KMS-11 (cell line): ENCODE measurements at regions not wholly inside any gene's neighbourhood (a gene's known extent, or its start where the extent isn't known, plus 50 kb on each side); places are given as distances from the start of the nearest gene placed in this dataset.

Source experiments
- H2AFZ ChIP-seq: fragments of 200-600 bp; sonication (generic); 2 replicates; pipeline ENCODE4 v1.6.1; 2016; ENCODE audit warnings: antibody characterized with exemption, mixed run types, low read depth
- H3K27ac ChIP-seq: fragments of 200-600 bp; sonication (generic); 2 replicates; pipeline ENCODE4 v1.6.1; 2016; ENCODE audit warnings: mild to moderate bottlenecking, mixed run types
- H3K27me3 ChIP-seq: fragments of 200-600 bp; sonication (generic); 2 replicates; pipeline ENCODE4 v1.6.1; 2017; ENCODE audit warnings: mild to moderate bottlenecking, low read depth, mixed run types, moderate library complexity; ENCODE audit not compliant: insufficient read depth
- H3K36me3 ChIP-seq: fragments of 200-600 bp; sonication (generic); 2 replicates; pipeline ENCODE4 v1.6.1; 2017; ENCODE audit warnings: mild to moderate bottlenecking, mixed run types; ENCODE audit not compliant: insufficient read depth
- H3K4me1 ChIP-seq: fragments of 200-600 bp; sonication (generic); 2 replicates; pipeline ENCODE4 v1.6.1; 2016; ENCODE audit warnings: mild to moderate bottlenecking, low read depth, mixed run types; ENCODE audit not compliant: poor library complexity, severe bottlenecking
- H3K4me2 ChIP-seq: fragments of 200-600 bp; sonication (generic); 2 replicates; pipeline ENCODE4 v1.7.0; 2016; ENCODE audit warnings: mild to moderate bottlenecking, mixed run types
- H3K4me3 ChIP-seq: fragments of 200-600 bp; sonication (generic); IDR thresholded peaks from 2 replicates; pipeline ENCODE4 v1.6.1; 2017; ENCODE audit warnings: low read depth, low read length, mixed read lengths; ENCODE audit not compliant: insufficient read depth
- H3K79me2 ChIP-seq: fragments of 200-600 bp; sonication (generic); 2 replicates; pipeline ENCODE4 v1.6.1; 2016; ENCODE audit warnings: low read depth, mixed run types; ENCODE audit not compliant: insufficient read depth
- H3K9ac ChIP-seq: fragments of 200-600 bp; sonication (generic); 2 replicates; pipeline ENCODE4 v1.6.1; 2016; ENCODE audit warnings: mild to moderate bottlenecking, mixed run types
- H4K20me1 ChIP-seq: fragments of 200-600 bp; sonication (generic); 2 replicates; pipeline ENCODE4 v1.6.1; 2016; ENCODE audit warnings: mild to moderate bottlenecking, mixed run types; ENCODE audit not compliant: insufficient read depth
- CTCF ChIP-seq: fragments of 200-600 bp; sonication (generic); conservative IDR thresholded peaks from 2 replicates; pipeline ENCODE4 v1.6.1; 2017; ENCODE audit warnings: low read depth, mild to moderate bottlenecking, antibody characterized with exemption, low read length, moderate library complexity, mixed read lengths

DNA sequence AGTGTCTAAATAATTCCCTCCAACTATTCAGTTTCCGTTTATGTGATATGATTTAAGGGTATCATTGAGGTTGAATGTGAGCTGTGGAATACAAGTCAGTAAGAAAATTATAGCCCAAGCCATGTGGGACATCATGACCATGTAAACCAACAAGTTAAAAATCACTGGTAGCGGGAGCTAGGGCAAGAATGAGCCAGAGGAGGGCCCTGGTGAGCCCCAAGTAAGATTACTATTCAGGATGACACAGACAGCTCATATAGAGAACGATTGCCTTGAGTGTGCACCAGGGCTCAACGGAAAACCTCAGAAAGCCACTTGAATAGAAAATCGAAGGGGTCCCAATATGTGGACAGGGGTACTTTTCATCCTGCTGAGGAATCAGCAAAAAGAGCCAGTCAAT is 87.8 kb upstream of the RBMS1 start:
- H3K79me2 ChIP-seq: no peaks in the 10 kb centered on the region
- H3K27ac ChIP-seq: no peak overlapping the region
- no peaks in the 10 kb centered on the region for H4K20me1 ChIP-seq
- H3K36me3 ChIP-seq: no peaks in the 10 kb centered on the region
- no peak overlapping the region for H3K9ac ChIP-seq
- no peaks in the 10 kb centered on the region for H3K27me3 ChIP-seq
- no peak for TF ChIP-seq CTCF
- H3K4me2 ChIP-seq: no peak overlapping the region
- H3K4me1 ChIP-seq: no peaks in the 10 kb centered on the region
- H3K4me3 ChIP-seq: no peak overlapping the region
- H2AFZ ChIP-seq: no peak overlapping the region

DNA sequence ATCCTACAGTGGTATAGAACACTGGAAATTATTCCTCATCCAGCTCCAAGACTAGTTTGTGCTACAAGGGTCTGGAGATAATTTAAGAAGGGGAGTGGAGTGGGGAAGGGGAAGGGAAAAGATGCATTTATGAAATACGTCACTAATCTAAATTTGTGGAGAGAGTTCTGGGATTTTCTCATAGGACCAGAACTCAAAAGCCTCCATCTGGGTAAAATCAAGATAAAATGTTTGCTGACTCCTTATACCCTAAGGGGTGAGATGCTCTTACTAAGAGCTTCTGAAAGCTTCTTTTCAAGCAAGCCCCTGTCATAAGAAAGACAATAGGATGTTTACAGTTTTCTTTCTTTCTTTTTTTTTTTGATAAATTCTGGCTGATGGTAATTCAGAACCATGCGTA is 88.5 kb upstream of the RBMS1 start:
- Histone ChIP-seq H3K27me3 (no peaks in the 10 kb centered on the region), H3K4me3 (no peak overlapping the region), H3K4me2 (no peak overlapping the region), H3K27ac (no peak overlapping the region), H3K4me1 (no peaks in the 10 kb centered on the region), H3K9ac (no peak overlapping the region), H2AFZ (no peak overlapping the region), H3K79me2 (no peaks in the 10 kb centered on the region), H3K36me3 (no peaks in the 10 kb centered on the region), H4K20me1 (no peaks in the 10 kb centered on the region)
- no peak for TF ChIP-seq CTCF

DNA sequence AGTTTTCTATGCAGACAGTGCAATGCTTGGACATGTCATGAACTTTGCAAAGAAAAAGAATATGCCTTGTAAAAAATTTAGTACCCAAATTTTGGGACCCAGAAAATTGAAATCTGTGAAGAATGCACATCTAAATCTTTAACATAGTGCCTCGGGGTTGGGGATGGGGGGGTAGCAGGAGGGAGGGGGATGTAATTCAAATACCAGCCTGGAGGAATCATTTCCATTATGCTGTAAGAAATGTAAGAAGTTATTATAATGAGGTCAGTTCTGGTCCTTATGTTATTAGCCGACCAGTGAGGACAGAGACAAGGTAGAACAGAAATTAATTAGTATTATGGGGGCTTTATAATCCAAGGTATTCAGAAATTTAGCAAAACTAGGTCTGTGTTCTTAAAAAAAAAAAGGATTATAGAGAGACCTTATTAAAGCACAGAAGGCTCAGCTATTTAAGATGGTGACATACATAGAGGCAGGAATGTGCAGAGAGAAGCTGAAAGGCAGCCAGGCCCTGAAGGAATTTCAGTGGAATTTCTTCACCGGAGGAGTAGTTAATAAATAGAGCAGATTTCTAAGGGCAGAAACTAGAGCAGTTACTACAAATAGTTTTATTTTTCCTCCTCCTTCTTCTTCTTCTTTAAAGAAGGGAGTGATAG is 89.0 kb upstream of the RBMS1 start:
- no peak overlapping the region for H3K4me2 ChIP-seq
- no peaks in the 10 kb centered on the region for H3K27me3 ChIP-seq

DNA sequence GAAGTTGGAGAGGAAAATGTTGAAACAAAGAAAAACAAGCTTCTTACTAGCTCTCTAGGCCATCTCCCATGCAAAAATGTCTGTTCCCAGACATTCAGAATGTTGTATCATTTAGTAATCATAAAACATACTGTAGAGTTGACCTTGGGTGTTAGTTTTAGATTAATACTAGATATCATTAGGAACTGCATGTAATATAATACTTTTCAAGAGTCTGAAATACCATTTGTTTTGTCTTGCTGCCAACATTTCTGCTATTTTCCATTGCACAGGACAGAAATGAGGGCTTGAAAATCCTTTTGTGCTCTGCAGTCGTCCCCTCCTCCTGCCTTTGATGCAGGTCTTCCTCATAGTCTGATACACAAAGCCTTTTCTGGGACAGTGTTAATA is 89.5 kb upstream of the RBMS1 start:
- Histone ChIP-seq H4K20me1 (no peaks in the 10 kb centered on the region), H3K4me3 (no peak overlapping the region), H3K27ac (no peak overlapping the region), H3K27me3 (no peaks in the 10 kb centered on the region), H3K79me2 (no peaks in the 10 kb centered on the region), H2AFZ (no peak overlapping the region), H3K9ac (no peak overlapping the region), H3K4me2 (no peak overlapping the region), H3K4me1 (no peaks in the 10 kb centered on the region), H3K36me3 (no peaks in the 10 kb centered on the region)
- TF ChIP-seq CTCF: no peak

More for the DNA sequence above, 89.0 kb upstream of the RBMS1 start:
- no peaks in the 10 kb centered on the region for H3K36me3 ChIP-seq
- no peak overlapping the region for H3K9ac ChIP-seq
- H3K4me3 ChIP-seq: no peak overlapping the region
- H4K20me1 ChIP-seq: no peaks in the 10 kb centered on the region
- H3K4me1 ChIP-seq: no peaks in the 10 kb centered on the region
- no peak overlapping the region for H3K27ac ChIP-seq
- no peak for TF ChIP-seq CTCF
- no peak overlapping the region for H2AFZ ChIP-seq
- H3K79me2 ChIP-seq: no peaks in the 10 kb centered on the region
